Aorta (tissue), 5 donors: ENCODE measurements at regions not wholly inside any gene's neighbourhood (a gene's known extent, or its start where the extent isn't known, plus 50 kb on each side); places are given as distances from the start of the nearest gene placed in this dataset.
"Not testable (repeated sequence)": the region's sequence is repeated elsewhere in the genome, so short reads cannot be mapped to it uniquely, and the experiment has no call there.

Experiments used
- ATAC-seq: fragments of 200-7000 bp; cut with Tn5 transposase; one replicate; pipeline ENCODE4 v1.9.1; 2022; ENCODE audit warnings: moderate library complexity; ENCODE audit not compliant: low FRiP score
- DNase-seq, 2 donors: peaks; one replicate each; pipeline ENCODE4 v3.0.0-alpha.2; 2020
- H3K27ac ChIP-seq, 2 donors: one replicate each; pipeline ENCODE4 v1.5.1; 2013; ENCODE audit warnings: low read length in 2 of 2, mild to moderate bottlenecking in 2 of 2, moderate library complexity in 2 of 2, control low read depth in 1 of 2, inconsistent platforms in 1 of 2, low read depth in 1 of 2
- H3K27me3 ChIP-seq, 2 donors: one replicate each; pipeline ENCODE4 v1.6.1; 2013; ENCODE audit warnings: control low read depth in 1 of 2, low read length in 1 of 2, mild to moderate bottlenecking in 1 of 2, moderate library complexity in 1 of 2; ENCODE audit not compliant: insufficient read depth in 2 of 2, control insufficient read depth in 1 of 2
- H3K36me3 ChIP-seq, 2 donors: one replicate each; pipeline ENCODE4 v1.6.1; 2013; ENCODE audit warnings: control low read depth in 1 of 2, low read length in 1 of 2, mild to moderate bottlenecking in 1 of 2; ENCODE audit not compliant: insufficient read depth in 2 of 2, control insufficient read depth in 1 of 2
- H3K4me1 ChIP-seq, 2 donors: one replicate each; pipeline ENCODE4 v1.6.1; 2013; ENCODE audit warnings: low read length in 2 of 2, control low read depth in 1 of 2, mild to moderate bottlenecking in 1 of 2, moderate library complexity in 1 of 2; ENCODE audit not compliant: insufficient read depth in 2 of 2, control insufficient read depth in 1 of 2
- H3K4me3 ChIP-seq, 2 donors: one replicate each; pipeline ENCODE4 v1.5.1; 2013; ENCODE audit warnings: low read length in 2 of 2, control low read depth in 1 of 2, mild to moderate bottlenecking in 1 of 2
- H3K9me3 ChIP-seq: one replicate; pipeline ENCODE4 v1.6.1; 2013; ENCODE audit warnings: mild to moderate bottlenecking, low read length; ENCODE audit not compliant: control insufficient read depth
- WGBS, 2 donors: extraction: QIAGEN DNeasy Blood & Tissue Kit; methylation state at CpG; one replicate each; pipeline ENCODE4 v1.1.7; 2013; 5-methylcytosine and 5-hydroxymethylcytosine counted together
- intact Hi-C, 2 donors: fragments of 100-400 bp; cut with DNase I; formaldehyde crosslinking; loops; one replicate each; pipeline versions ENCODE4 v1.14.2 to v1.15.0; 2022
- donor health status: healthy with polysubstance abuse.
- donor health status: Bipolar disorder and iron deficiency.
- donor health status: DM: no; HTN: no; CAD: no.
- donor health status: DM: no; HTN: no; CAD: no.
- donor health status: DM: yes; HTN: yes; CAD: no.

GRCh38 chr7:155233311-155234157 is 64.1 kb upstream of the INSIG1 start:
- no peaks in the 10 kb centered on the region for H3K4me1 ChIP-seq
- WGBS, 2 donors, result 36 to 46% methylated on average over 28 of the region's 28 CpGs
- no peak for ATAC-seq

GRCh38 chr7:155234158-155234492 is 63.6 kb upstream of the INSIG1 start:
- WGBS, 2 donors, result 89 to 92% methylated on average over 6 of the region's 6 CpGs
- H3K27ac ChIP-seq, result no peak overlapping the region
- H3K27me3 ChIP-seq, result no peaks in the 10 kb centered on the region
- DNase-seq (peak in 1 of 2 donors; percentile 55), ATAC-seq (no peak)
- no peaks in the 10 kb centered on the region for H3K4me1 ChIP-seq
- H3K9me3 ChIP-seq, result no peaks in the 10 kb centered on the region
- no peaks in the 10 kb centered on the region for H3K36me3 ChIP-seq
- intact Hi-C loops, result no loop called here
- no peak overlapping the region for H3K4me3 ChIP-seq

More at GRCh38 chr7:155233311-155234157, 64.1 kb upstream of the INSIG1 start:
- Histone ChIP-seq H3K9me3 (no peaks in the 10 kb centered on the region), H3K27ac (no peak overlapping the region), H3K4me3 (no peak overlapping the region), H3K36me3 (no peaks in the 10 kb centered on the region), H3K27me3 (no peaks in the 10 kb centered on the region)
- intact Hi-C loops, result no loop called here
- peak in 1 of 2 donors; percentile 68 for DNase-seq

- no peaks in the 10 kb centered on the region for H3K9me3 ChIP-seq
- H3K4me1 ChIP-seq, result no peaks in the 10 kb centered on the region
- H3K27me3 ChIP-seq, result no peaks in the 10 kb centered on the region
- WGBS, 2 donors, result 83 to 91% methylated on average over 14 of the region's 14 CpGs
- no peak overlapping the region for H3K27ac ChIP-seq
- intact Hi-C loops, result no loop called here
- ATAC-seq (no peak), DNase-seq (peak; percentile 11 to 31)
- H3K4me3 ChIP-seq, result no peak overlapping the region
- H3K36me3 ChIP-seq, result no peaks in the 10 kb centered on the region
These were observed 62.5 kb upstream of the INSIG1 start for GRCh38 chr7:155234950-155235789.

- Histone ChIP-seq H3K4me1 (no peaks in the 10 kb centered on the region), H3K9me3 (no peaks in the 10 kb centered on the region), H3K36me3 (no peaks in the 10 kb centered on the region), H3K27ac (no peak overlapping the region), H3K4me3 (no peak overlapping the region), H3K27me3 (no peaks in the 10 kb centered on the region)
- DNase-seq (peak; percentile 27 to 58), ATAC-seq (peak; percentile 36)
- WGBS, 2 donors, result 93 to 94% methylated on average over 10 of the region's 10 CpGs
- intact Hi-C loops, result no loop called here
These were observed 61.3 kb upstream of the INSIG1 start for GRCh38 chr7:155236386-155236785.

GRCh38 chr7:155237297-155237696 is 60.4 kb upstream of the INSIG1 start:
- H3K27ac ChIP-seq, result no peak overlapping the region
- no peaks in the 10 kb centered on the region for H3K9me3 ChIP-seq
- DNase-seq, result peak in 1 of 2 donors; percentile 61
- H3K4me1 ChIP-seq, result no peaks in the 10 kb centered on the region
- intact Hi-C loops, result no loop called here
- peak; percentile 22 for ATAC-seq
- H3K27me3 ChIP-seq, result no peaks in the 10 kb centered on the region
- no peaks in the 10 kb centered on the region for H3K36me3 ChIP-seq
- 89 to 91% methylated on average over 6 of the region's 6 CpGs for WGBS, 2 donors
- H3K4me3 ChIP-seq, result no peak overlapping the region

- DNase-seq (peak in 1 of 2 donors; percentile 37), ATAC-seq (no peak)
- no peak overlapping the region for H3K4me3 ChIP-seq
- H3K9me3 ChIP-seq, result no peaks in the 10 kb centered on the region
- no peaks in the 10 kb centered on the region for H3K27me3 ChIP-seq
- WGBS, 2 donors, result 96 to 97% methylated on average over 5 of the region's 5 CpGs
- H3K4me1 ChIP-seq, result no peaks in the 10 kb centered on the region
- H3K36me3 ChIP-seq, result no peaks in the 10 kb centered on the region
- intact Hi-C loops, result no loop called here
- H3K27ac ChIP-seq, result no peak overlapping the region
These were observed 59.9 kb upstream of the INSIG1 start for GRCh38 chr7:155237730-155238129.

- ATAC-seq, H3K27me3 ChIP-seq, intact Hi-C loops, H3K4me1 ChIP-seq, H3K9me3 ChIP-seq, H3K4me3 ChIP-seq, H3K27ac ChIP-seq, H3K36me3 ChIP-seq: not testable (repeated sequence)
- DNase-seq, result peak in 1 of 2 donors; percentile 45
- 82 to 87% methylated on average over 14 of the region's 14 CpGs for WGBS, 2 donors
These were observed 58.1 kb upstream of the INSIG1 start for GRCh38 chr7:155239431-155240087.

GRCh38 chr7:155244675-155245074 is 53.0 kb upstream of the INSIG1 start:
- Histone ChIP-seq H3K27me3 (no peaks in the 10 kb centered on the region), H3K9me3 (no peaks in the 10 kb centered on the region), H3K27ac (no peak overlapping the region), H3K4me1 (no peaks in the 10 kb centered on the region), H3K4me3 (no peak overlapping the region), H3K36me3 (no peaks in the 10 kb centered on the region)
- DNase-seq, result no peak
- WGBS, 2 donors, result 86 to 92% methylated on average over 5 of the region's 5 CpGs
- intact Hi-C loops, result no loop called here
- ATAC-seq, result no peak
